Chondrocyte (in vitro differentiated cells): ENCODE measurements at regions not wholly inside any gene's neighbourhood (a gene's known extent, or its start where the extent isn't known, plus 50 kb on each side); places are given as distances from the start of the nearest gene placed in this dataset.

Experiments
- DNase-seq: peaks from one replicate; pipeline ENCODE4 v3.0.0; 2021; ENCODE audit warnings: mixed read lengths, low spot score
- H3K27ac Mint-ChIP-seq: one replicate; pipeline ENCODE4 v1.8.0; 2021; ENCODE audit warnings: mild to moderate bottlenecking, moderate library complexity, mixed read lengths; ENCODE audit not compliant: unreplicated experiment
- H3K27me3 Mint-ChIP-seq: 2 replicates; pipeline ENCODE4 v1.8.0; 2021; ENCODE audit warnings: low read depth, mixed read lengths
- H3K36me3 Mint-ChIP-seq: 2 replicates; pipeline ENCODE4 v1.8.0; 2021; ENCODE audit warnings: low read depth, mixed read lengths
- H3K4me1 Mint-ChIP-seq: 2 replicates; pipeline ENCODE4 v1.8.0; 2021; ENCODE audit warnings: low read depth, mild to moderate bottlenecking, mixed read lengths
- H3K4me3 Mint-ChIP-seq: one replicate; pipeline ENCODE4 v1.8.0; 2021; ENCODE audit warnings: mild to moderate bottlenecking, moderate library complexity, mixed read lengths; ENCODE audit not compliant: unreplicated experiment
- H3K9me3 Mint-ChIP-seq: 2 replicates; pipeline ENCODE4 v1.8.0; 2021; ENCODE audit warnings: low read depth, mixed read lengths
- CTCF ChIP-seq: fragments of 200-600 bp; sonication (generic); IDR thresholded peaks from 2 replicates; pipeline ENCODE4 v1.5.0; 2021; ENCODE audit warnings: antibody characterized with exemption, mild to moderate bottlenecking, moderate library complexity

GRCh38 chr6:80541886-80542285 lies 435.4 kb downstream of the BCKDHB start:
- Mint-ChIP-seq H3K4me3 (no peak overlapping the region), H3K4me1 (peaks cover 82% of the 10 kb centered on the region), H3K9me3 (no peaks in the 10 kb centered on the region), H3K27me3 (no peaks in the 10 kb centered on the region), H3K27ac (no peak overlapping the region), H3K36me3 (no peaks in the 10 kb centered on the region)
- TF ChIP-seq CTCF: no peak
- DNase-seq: no peak

GRCh38 chr6:80541181-80541580 lies 434.7 kb downstream of the BCKDHB start:
- no peaks in the 10 kb centered on the region for H3K9me3 Mint-ChIP-seq
- H3K4me1 Mint-ChIP-seq: peaks cover 82% of the 10 kb centered on the region
- peak overlapping the region; percentile 58 for H3K27ac Mint-ChIP-seq
- H3K27me3 Mint-ChIP-seq: no peaks in the 10 kb centered on the region
- no peak overlapping the region for H3K4me3 Mint-ChIP-seq
- H3K36me3 Mint-ChIP-seq: no peaks in the 10 kb centered on the region
- no peak for DNase-seq
- TF ChIP-seq CTCF: no peak

- H3K27me3 Mint-ChIP-seq: no peaks in the 10 kb centered on the region
Observed at GRCh38 chr6:80540700-80541099, 434.2 kb downstream of the BCKDHB start.

GRCh38 chr6:80537118-80537972 lies 430.9 kb downstream of the BCKDHB start:
- Mint-ChIP-seq H3K4me1 (peaks cover 50% of the 10 kb centered on the region), H3K27ac (peak overlapping the region; percentile 84)

More at GRCh38 chr6:80540700-80541099, 434.2 kb downstream of the BCKDHB start:
- Mint-ChIP-seq H3K27ac (no peak overlapping the region), H3K4me1 (peaks cover 80% of the 10 kb centered on the region), H3K9me3 (peaks cover 4% of the 10 kb centered on the region), H3K36me3 (peaks cover under 1% of the 10 kb centered on the region), H3K4me3 (no peak overlapping the region)
- no peak for TF ChIP-seq CTCF
- DNase-seq: no peak

More at GRCh38 chr6:80537118-80537972, 430.9 kb downstream of the BCKDHB start:
- no peak for DNase-seq
- TF ChIP-seq CTCF: no peak
- Mint-ChIP-seq H3K4me3 (no peak overlapping the region), H3K27me3 (no peaks in the 10 kb centered on the region), H3K36me3 (peaks cover 3% of the 10 kb centered on the region), H3K9me3 (peaks cover 6% of the 10 kb centered on the region)
